Activated T-cell treated with anti-CD3 and anti-CD28 coated beads, Interleukin-2, amount 50 U/mL, for 48 hours (primary cell): ENCODE measurements at regions not wholly inside any gene's neighbourhood (a gene's known extent, or its start where the extent isn't known, plus 50 kb on each side); places are given as distances from the start of the nearest gene placed in this dataset.
"Not testable (repeated sequence)": the region's sequence is repeated elsewhere in the genome, so short reads cannot be mapped to it uniquely, and the experiment has no call there.

Experiments used
- DNase-seq, 2 experiments: peaks; one replicate each; pipeline ENCODE4 v3.0.0-alpha.2; 2020

DNA sequence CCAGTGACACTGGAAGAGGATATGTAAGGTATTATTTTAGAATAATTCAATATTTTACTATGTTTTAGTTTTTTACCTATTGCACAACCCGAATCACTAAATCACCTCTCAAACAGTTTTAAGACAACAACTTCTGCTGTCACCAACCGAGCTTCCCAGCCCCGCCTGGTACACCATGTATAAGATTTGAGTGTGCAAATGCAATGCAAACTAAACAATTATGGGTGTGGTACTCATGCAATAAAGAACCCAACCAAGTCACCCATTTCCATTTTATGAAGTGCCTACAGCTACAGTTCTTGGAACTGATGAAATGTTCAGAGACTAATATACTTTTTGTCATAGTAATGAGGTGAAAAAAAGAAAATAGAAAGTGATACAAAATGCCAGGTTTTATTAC, 256.2 kb downstream of the TAFA4 start:
- no peak for DNase-seq

- no peak for DNase-seq
Observed at GRCh38 chr3:68667346-68667745, 265.0 kb downstream of the TAFA4 start.

DNA sequence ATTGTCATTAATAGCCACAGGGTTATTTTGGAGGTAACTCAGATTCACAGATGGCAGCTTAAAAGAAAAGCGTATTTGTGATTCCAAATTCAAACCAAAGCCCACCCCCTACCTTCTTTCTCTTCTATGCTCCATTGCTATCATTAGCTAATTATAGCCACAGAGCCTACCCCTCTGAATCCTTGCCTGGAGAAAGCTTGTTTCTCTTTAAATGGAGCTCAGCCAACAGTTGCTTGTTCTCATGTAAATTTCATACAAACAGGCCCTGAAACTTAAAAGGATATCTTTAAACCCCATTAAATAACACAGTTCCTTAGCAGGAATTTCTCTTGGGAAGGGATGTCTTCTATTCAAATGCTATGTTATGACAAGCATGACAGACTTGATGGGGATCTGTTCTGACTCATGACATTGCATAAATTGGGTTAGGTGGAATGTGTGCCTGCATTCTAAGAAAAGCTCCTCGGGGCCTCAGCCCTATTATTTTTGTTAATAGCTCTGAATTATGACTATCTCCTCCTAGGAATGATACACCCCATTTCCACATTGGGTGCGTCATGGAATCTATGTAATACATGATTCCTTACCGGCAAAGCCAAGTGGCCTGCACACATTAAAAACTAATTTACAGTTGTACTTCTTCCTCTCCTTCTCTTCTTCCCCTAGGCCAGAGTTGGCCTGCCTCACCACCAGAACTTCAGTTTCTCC, 265.8 kb downstream of the TAFA4 start:
- no peak for DNase-seq

GRCh38 chr3:68664276-68664675, 268.1 kb downstream of the TAFA4 start:
- no peak for DNase-seq

- no peak for DNase-seq
Observed at GRCh38 chr3:68662176-68662575, 270.2 kb downstream of the TAFA4 start.

GRCh38 chr3:68650657-68651056, 281.7 kb downstream of the TAFA4 start:
- DNase-seq: not testable (repeated sequence)

DNA sequence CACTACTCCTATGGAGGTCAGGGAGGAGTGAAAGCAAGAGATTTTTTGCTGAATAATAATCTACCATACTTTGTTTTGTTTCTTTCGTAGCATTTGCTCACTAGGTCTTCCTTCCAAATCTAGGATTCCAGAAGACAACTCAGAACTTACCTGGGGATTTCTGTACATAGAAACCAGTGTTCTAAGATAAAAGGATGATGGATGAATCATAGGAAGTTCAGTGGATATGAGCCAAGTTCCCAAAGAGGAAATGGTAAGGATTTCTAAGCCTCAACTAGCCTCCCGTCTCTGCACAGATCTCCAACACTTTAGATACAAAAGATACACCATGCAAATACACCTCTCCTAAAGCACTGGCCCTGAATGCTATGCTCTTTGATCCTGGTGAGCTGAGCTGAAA, 283.9 kb downstream of the TAFA4 start:
- no peak for DNase-seq

DNA sequence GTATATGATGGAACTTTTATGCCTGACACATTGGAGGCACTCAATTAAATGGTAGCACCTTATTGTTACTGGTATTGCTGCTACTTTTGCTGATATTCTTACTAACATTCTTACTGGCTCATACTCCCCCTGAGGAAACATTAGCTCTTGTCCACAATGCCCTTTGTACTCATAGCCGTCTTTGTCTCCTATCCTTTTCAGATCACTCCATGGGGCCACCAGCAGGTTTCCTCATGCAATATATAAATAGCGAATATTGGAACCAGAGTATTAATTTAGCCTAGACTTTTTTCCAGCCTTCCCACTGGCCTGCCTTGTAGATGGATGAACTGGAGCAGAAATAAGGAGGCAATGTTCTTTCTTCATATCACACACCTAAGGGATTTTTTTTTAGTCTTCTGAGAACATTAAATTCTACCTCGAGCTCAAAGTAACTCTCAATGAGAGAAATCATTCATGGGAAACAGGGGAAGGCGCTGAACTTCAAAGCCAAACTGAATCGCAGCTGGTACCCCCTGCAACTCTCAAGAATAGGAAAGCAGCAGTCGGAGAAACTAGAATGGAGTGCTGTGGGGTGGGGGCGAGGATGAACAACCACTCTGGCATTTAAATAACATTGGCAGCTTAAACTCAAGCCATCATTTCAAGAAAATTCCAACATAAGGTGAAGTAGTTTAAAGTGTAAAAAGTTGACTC, 300.3 kb downstream of the TAFA4 start:
- no peak for DNase-seq

- no peak for DNase-seq
Observed at GRCh38 chr3:68620211-68620610, 312.1 kb downstream of the TAFA4 start.

GRCh38 chr3:68614087-68614486, 318.3 kb downstream of the TAFA4 start:
- DNase-seq: no peak

DNA sequence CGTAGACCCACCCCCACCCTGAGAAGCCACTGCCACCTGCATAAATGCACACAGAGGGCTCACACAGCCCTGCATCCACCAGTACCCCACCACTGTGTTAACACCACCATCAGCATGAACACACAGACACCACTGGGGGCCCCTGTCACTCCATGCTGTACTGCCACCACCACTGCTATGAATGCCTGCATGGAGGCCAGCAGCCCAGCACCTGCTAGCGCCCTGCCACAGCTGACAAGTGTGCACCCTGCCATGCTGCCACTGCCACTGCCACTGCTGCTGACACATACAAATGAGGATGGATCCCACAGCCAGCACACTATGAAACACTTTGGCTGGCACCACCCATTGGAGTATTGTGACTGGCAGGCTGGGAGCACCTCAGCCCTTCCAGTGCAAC, 361.0 kb downstream of the TAFA4 start:
- DNase-seq: no peak

DNA sequence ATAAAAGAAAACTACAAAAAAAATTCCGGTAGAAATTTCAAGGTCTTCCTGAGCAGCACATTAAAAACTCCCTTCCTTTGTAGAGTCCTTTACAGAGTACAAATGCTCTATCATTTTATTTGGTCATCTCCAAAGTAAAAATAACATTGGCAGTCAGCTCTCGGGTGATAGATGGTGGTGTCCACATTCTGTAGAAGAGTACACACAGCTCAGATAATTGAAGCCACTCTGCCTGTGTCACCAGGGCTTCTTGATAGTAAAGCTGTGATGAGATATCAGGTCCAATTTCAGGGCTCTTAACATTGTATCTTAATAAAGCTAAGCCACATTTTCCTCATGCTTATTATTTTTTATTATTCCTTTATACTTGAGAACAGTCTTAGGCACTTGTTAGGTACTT, 371.6 kb downstream of the TAFA4 start:
- no peak for DNase-seq

GRCh38 chr3:68535782-68536181, 396.6 kb downstream of the TAFA4 start:
- DNase-seq: no peak

GRCh38 chr3:68523330-68523729, 409.0 kb downstream of the TAFA4 start:
- no peak for DNase-seq

DNA sequence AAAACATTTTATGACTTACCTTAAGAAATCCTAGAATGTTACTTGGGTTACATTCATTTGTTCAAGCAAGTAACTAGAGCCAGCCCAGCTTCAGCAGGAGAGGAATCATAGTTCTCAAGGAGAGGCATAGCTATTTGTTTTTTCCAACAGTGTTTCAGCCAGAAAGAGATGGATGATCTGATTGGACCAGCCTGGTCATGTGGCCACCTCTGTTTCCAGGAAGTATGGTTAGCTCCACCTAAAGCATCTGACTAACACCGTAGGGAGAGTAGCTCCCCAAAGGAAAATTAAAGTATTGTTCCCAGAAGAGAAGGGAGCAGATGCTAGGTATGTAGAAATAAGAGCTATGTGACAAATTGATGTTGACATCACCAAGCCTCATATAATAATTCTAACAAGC, 417.1 kb downstream of the TAFA4 start:
- no peak for DNase-seq

GRCh38 chr3:68504201-68504600, 428.1 kb downstream of the TAFA4 start:
- DNase-seq: no peak

GRCh38 chr3:68485845-68486244, 446.5 kb downstream of the TAFA4 start:
- DNase-seq: not testable (repeated sequence)

DNA sequence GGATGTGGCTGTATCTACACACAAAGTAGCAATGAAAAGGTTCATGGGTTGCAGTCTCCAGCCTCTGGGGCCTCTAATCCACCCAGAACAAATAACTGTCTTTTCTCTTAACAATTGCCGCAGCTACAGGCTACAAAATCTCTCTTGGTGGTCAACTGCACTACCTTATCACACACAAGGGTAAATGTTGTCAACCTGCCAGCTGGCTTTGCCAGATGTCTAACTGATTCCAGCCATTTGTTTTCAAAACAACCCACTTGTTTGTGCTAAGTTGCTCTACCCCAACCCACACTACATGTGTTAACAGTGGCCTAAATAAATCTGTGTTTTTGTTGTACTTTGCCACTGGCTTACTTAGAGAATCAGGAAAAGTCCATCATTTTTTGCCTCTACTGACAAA, 447.3 kb downstream of the TAFA4 start:
- DNase-seq: no peak

DNA sequence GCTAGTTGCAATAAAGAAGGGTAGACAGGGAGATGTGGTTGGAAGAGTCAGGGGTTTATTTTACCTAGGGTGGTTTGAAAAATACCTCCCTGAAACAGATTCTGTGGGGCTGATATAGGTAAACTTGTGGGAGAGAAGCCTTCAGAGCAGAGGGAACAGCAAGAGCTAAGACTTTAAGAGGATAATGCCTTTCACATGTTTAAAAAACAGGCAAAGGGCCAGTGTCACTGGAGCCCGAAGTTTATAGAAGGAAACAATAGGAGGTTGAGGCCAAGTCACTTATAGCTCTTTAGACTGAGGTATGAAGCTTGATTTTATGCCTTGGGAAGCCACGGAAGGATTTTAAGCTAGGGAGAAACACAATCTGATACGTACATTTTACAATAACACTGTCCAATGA, 448.7 kb downstream of the TAFA4 start:
- DNase-seq: no peak

DNA sequence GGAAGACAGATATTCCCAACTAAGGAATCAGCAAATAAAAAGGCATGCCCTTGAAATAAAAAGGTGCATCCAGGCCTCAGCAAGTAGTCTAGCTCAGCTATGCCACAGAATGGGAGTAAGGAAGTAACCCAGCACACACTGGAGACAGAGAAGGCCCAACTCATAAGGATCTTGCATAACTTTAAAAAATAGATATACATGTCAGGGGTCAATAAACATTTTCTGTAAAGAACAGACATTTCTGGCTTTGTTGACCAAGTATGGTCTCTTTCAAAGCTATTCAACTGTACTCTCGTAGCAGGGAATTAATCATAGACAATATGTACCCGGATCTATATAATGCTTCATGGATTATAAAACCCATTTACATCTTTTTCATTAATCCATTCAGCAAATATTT, 449.3 kb downstream of the TAFA4 start:
- DNase-seq: no peak

DNA sequence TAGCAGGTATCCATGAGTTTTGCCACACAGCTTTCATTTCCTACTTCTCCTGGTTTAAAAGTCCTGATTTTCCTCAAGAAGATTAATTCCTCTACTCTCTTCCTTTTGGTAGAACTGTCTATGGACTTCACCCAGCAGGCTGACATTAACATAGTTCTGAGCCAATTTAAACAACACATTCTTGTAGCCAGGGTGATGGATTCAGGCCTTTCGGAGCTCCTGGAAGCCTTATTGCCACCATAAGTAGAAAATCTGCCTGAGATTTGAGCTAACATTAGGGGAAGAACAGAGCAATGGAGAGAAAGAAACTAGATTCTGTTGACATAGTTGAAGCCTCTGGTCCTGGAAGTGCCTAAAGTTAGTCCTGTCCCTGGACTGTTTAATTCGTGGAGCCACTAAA, 449.8 kb downstream of the TAFA4 start:
- no peak for DNase-seq

GRCh38 chr3:68479779-68480178, 452.6 kb downstream of the TAFA4 start:
- no peak for DNase-seq

- DNase-seq: no peak
Observed at GRCh38 chr3:68468695-68469375, 463.5 kb downstream of the TAFA4 start.

DNA sequence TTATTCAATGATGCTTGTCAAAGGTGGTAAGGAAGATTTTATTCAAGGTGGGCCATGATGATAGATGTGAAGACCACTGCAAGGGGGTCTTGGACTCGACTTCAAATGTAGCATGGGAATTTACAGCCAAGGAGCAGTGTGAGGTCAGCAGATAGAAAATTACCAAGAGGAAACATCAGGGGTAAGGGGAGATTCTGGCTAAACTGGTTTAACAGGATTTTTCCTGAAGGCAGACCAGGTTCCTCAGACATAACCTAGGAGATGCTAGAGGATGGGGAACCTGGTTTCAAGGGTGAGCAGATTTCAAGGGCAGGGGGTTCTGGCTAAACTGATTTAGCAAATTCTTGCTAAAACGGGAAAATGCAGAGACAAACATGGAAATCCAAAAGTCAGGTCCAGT, 464.9 kb downstream of the TAFA4 start:
- DNase-seq: no peak
